Thymus (tissue), 11 donors: ENCODE measurements at regions not wholly inside any gene's neighbourhood (a gene's known extent, or its start where the extent isn't known, plus 50 kb on each side); places are given as distances from the start of the nearest gene placed in this dataset.

Experiments used
- DNase-seq, 9 donors: peaks; one replicate each; pipeline ENCODE4 v3.0.0-alpha.2; 2013; ENCODE audit warnings: low spot score in 9 of 9, low read depth in 6 of 9, missing footprints in 1 of 9
- H3K27ac ChIP-seq, 2 donors: one replicate each; pipeline ENCODE4 v1.5.1; 2013; ENCODE audit warnings: control low read depth in 1 of 2, low read depth in 1 of 2, low read length in 1 of 2, mild to moderate bottlenecking in 1 of 2, moderate library complexity in 1 of 2
- H3K27me3 ChIP-seq, 2 donors: one replicate each; pipeline ENCODE4 v1.5.1; 2013; ENCODE audit warnings: low read length in 1 of 2; ENCODE audit not compliant: control insufficient read depth in 2 of 2, insufficient read depth in 1 of 2
- H3K36me3 ChIP-seq, 2 donors: one replicate each; pipeline ENCODE4 v1.5.1; 2013; ENCODE audit warnings: low read length in 1 of 2, mild to moderate bottlenecking in 1 of 2, moderate library complexity in 1 of 2; ENCODE audit not compliant: control insufficient read depth in 2 of 2, insufficient read depth in 2 of 2
- H3K4me1 ChIP-seq, 2 donors: one replicate each; pipeline ENCODE4 v1.5.1; 2013; ENCODE audit warnings: low read length in 2 of 2; ENCODE audit not compliant: control insufficient read depth in 2 of 2, insufficient read depth in 2 of 2
- H3K4me3 ChIP-seq, 2 donors: one replicate each; pipeline ENCODE4 v1.5.1; 2013; ENCODE audit warnings: low read length in 2 of 2, control low read depth in 1 of 2, mild to moderate bottlenecking in 1 of 2
- H3K9me3 ChIP-seq, 2 donors: one replicate each; pipeline ENCODE4 v1.5.1; 2013; ENCODE audit warnings: low read length in 1 of 2, mild to moderate bottlenecking in 1 of 2; ENCODE audit not compliant: control insufficient read depth in 2 of 2, insufficient read depth in 1 of 2
- WGBS: extraction: QIAGEN DNeasy Blood & Tissue Kit; methylation state at CpG from one replicate; pipeline ENCODE4 v1.1.7; 2013; 5-methylcytosine and 5-hydroxymethylcytosine counted together
- donor health status: healthy.

GRCh38 chr6:154606457-154606856 is 96.0 kb upstream of the CNKSR3 start:
- Histone ChIP-seq H3K27ac (no peak overlapping the region), H3K4me1 (peaks cover 0 to 2% of the 10 kb centered on the region in 2 donors), H3K9me3 (no peaks in the 10 kb centered on the region), H3K4me3 (no peak overlapping the region), H3K36me3 (no peaks in the 10 kb centered on the region), H3K27me3 (no peaks in the 10 kb centered on the region)
- peak in 6 of 9 donors; percentile 7 to 52 (median 14) for DNase-seq
- WGBS, result 82% methylated on average over 9 of the region's 9 CpGs

GRCh38 chr6:154606860-154607259 is 96.4 kb upstream of the CNKSR3 start:
- H3K4me1 ChIP-seq, result peaks cover 0 to 2% of the 10 kb centered on the region in 2 donors
- no peaks in the 10 kb centered on the region for H3K9me3 ChIP-seq
- no peaks in the 10 kb centered on the region for H3K36me3 ChIP-seq
- H3K4me3 ChIP-seq, result no peak overlapping the region
- H3K27ac ChIP-seq, result no peak overlapping the region
- WGBS, result 74% methylated on average over 2 of the region's 2 CpGs
- H3K27me3 ChIP-seq, result no peaks in the 10 kb centered on the region
- no peak for DNase-seq

GRCh38 chr6:154611241-154611640 is 100.8 kb upstream of the CNKSR3 start:
- Histone ChIP-seq H3K4me1 (no peaks in the 10 kb centered on the region), H3K27me3 (no peaks in the 10 kb centered on the region), H3K27ac (no peak overlapping the region), H3K36me3 (no peaks in the 10 kb centered on the region), H3K9me3 (no peaks in the 10 kb centered on the region), H3K4me3 (no peak overlapping the region)
- DNase-seq, result no peak
- 69% methylated on average over 3 of the region's 3 CpGs for whole genome bisulfite sequencing

- H3K4me1 ChIP-seq, result no peaks in the 10 kb centered on the region
- 89% methylated on average over 2 of the region's 2 CpGs for WGBS
- DNase-seq, result no peak
Observed at GRCh38 chr6:154611847-154612246, 101.4 kb upstream of the CNKSR3 start.

DNA sequence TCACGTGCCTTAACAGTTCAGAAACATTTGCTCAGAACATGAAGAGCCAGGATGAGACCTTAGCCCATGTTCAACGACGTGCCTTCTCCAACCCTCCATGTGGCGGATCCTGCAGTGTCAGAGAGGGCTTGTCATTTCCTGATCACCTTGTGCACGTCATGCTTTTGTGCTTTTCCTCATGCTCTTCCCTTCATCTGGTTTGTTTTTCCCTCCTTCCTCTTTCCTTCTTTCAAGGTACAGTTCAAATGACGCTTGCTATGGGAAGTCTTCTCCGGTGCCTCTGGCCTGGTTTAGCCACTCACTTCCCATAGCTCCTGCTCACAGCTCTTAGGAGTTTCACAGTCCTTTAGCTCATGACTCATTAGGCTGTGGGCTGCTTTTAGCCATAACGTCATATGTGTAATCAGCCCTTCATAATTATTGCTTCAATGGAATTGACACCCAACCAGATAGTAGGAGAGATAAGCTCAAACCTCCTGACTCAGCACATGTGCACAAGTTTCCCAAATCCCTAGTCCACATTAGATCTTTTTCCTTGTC is 102.7 kb upstream of the CNKSR3 start:
- H3K27me3 ChIP-seq, result no peaks in the 10 kb centered on the region
- DNase-seq, result no peak
- H3K36me3 ChIP-seq, result no peaks in the 10 kb centered on the region
- H3K4me3 ChIP-seq, result no peak overlapping the region
- H3K27ac ChIP-seq, result no peak overlapping the region
- 97% methylated on average over 8 of the region's 8 CpGs for WGBS
- H3K4me1 ChIP-seq, result no peaks in the 10 kb centered on the region
- no peaks in the 10 kb centered on the region for H3K9me3 ChIP-seq

More at GRCh38 chr6:154611847-154612246, 101.4 kb upstream of the CNKSR3 start:
- no peaks in the 10 kb centered on the region for H3K36me3 ChIP-seq
- H3K27ac ChIP-seq, result no peak overlapping the region
- no peaks in the 10 kb centered on the region for H3K9me3 ChIP-seq
- no peaks in the 10 kb centered on the region for H3K27me3 ChIP-seq
- no peak overlapping the region for H3K4me3 ChIP-seq

- no peaks in the 10 kb centered on the region for H3K27me3 ChIP-seq
- no peak overlapping the region for H3K4me3 ChIP-seq
- DNase-seq, result no peak
- 94% methylated on average over 4 of the region's 4 CpGs for WGBS
- no peaks in the 10 kb centered on the region for H3K4me1 ChIP-seq
- H3K27ac ChIP-seq, result no peak overlapping the region
- no peaks in the 10 kb centered on the region for H3K9me3 ChIP-seq
- H3K36me3 ChIP-seq, result no peaks in the 10 kb centered on the region
Observed at GRCh38 chr6:154614101-154614500, 103.6 kb upstream of the CNKSR3 start.

DNA sequence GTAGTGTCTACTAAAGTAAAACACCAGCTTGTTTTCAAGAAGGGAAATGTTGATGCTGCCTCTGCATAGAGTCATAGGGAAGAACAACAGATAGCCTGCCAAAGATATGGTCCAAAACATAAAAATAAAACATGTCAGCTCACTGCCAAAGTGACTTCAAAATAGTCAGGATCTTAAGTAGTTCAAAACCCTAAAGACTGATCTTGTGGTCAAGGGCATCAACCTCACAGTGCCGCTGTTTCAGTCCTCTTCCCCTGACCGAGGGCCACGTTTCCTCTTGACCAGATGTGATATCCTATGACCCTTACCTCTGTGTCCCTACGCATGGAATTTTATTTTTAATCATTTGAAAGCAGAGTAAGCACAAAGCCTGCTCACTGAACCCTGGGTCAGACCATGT is 104.2 kb upstream of the CNKSR3 start:
- no peak overlapping the region for H3K4me3 ChIP-seq
- no peak for DNase-seq
- 93% methylated on average over 4 of the region's 4 CpGs for WGBS
- no peaks in the 10 kb centered on the region for H3K9me3 ChIP-seq
- no peaks in the 10 kb centered on the region for H3K27me3 ChIP-seq
- no peaks in the 10 kb centered on the region for H3K4me1 ChIP-seq
- no peaks in the 10 kb centered on the region for H3K36me3 ChIP-seq
- no peak overlapping the region for H3K27ac ChIP-seq

DNA sequence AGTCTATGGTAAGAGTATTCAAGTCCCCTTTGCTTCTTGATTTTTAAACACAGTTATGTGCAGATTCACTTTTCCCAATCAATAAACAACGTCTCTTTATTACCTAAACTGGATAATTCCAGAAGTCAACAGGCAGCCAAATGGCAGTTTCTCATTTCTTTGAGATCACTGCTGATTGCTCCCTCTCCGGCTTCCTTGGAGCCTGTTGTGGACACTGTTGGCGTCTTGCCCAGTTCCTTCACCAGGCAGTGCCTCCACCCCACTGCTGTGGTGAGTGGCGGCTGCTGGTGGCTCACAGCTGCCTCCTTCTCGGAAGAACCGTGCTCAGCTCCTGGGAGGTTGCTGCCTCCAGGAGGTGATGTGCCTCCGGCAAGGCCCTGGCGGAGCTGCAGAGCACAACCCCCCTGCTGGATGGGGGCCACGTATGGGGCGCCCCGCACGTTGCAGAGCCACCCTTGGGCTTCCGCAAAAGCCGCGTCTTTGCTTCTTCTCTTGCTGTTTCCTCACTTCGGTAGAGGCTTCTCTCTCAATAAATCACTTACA is 105.1 kb upstream of the CNKSR3 start:
- 94% methylated on average over 16 of the region's 16 CpGs for WGBS
- Histone ChIP-seq H3K36me3 (no peaks in the 10 kb centered on the region), H3K27ac (no peak overlapping the region), H3K4me1 (no peaks in the 10 kb centered on the region), H3K27me3 (no peaks in the 10 kb centered on the region), H3K9me3 (no peaks in the 10 kb centered on the region), H3K4me3 (no peak overlapping the region)
- DNase-seq, result no peak

GRCh38 chr6:154617175-154617574 is 106.7 kb upstream of the CNKSR3 start:
- no peaks in the 10 kb centered on the region for H3K4me1 ChIP-seq
- DNase-seq, result no peak
- 97% methylated on average over 2 of the region's 2 CpGs for WGBS

More at GRCh38 chr6:154617175-154617574, 106.7 kb upstream of the CNKSR3 start:
- no peaks in the 10 kb centered on the region for H3K27me3 ChIP-seq
- no peaks in the 10 kb centered on the region for H3K9me3 ChIP-seq
- no peaks in the 10 kb centered on the region for H3K36me3 ChIP-seq
- no peak overlapping the region for H3K27ac ChIP-seq
- no peak overlapping the region for H3K4me3 ChIP-seq
